HUES48 (cell line): ENCODE measurements at regions not wholly inside any gene's neighbourhood (a gene's known extent, or its start where the extent isn't known, plus 50 kb on each side); places are given as distances from the start of the nearest gene placed in this dataset.

Source experiments
- H3K27ac ChIP-seq: one replicate; pipeline ENCODE4 v1.7.0; 2013; ENCODE audit warnings: low read depth, low read length, inconsistent platforms
- H3K27me3 ChIP-seq: 2 replicates; pipeline ENCODE4 v1.6.1; 2013; ENCODE audit warnings: mild to moderate bottlenecking, low read length; ENCODE audit not compliant: control insufficient read depth, insufficient read depth
- H3K36me3 ChIP-seq: 2 replicates; pipeline ENCODE4 v1.6.1; 2013; ENCODE audit warnings: low read length; ENCODE audit not compliant: control insufficient read depth, insufficient read depth
- H3K4me1 ChIP-seq: 2 replicates; pipeline ENCODE4 v1.6.1; 2013; ENCODE audit warnings: mild to moderate bottlenecking, low read length; ENCODE audit not compliant: control insufficient read depth, insufficient read depth
- H3K4me3 ChIP-seq: 2 replicates; pipeline ENCODE4 v1.5.1; 2013; ENCODE audit warnings: mild to moderate bottlenecking, low read depth, low read length
- H3K9ac ChIP-seq: 2 replicates; pipeline ENCODE4 v1.6.1; 2013; ENCODE audit warnings: mild to moderate bottlenecking, low read depth, low read length, moderate library complexity
- H3K9me3 ChIP-seq: 2 replicates; pipeline ENCODE4 v1.6.1; 2013; ENCODE audit warnings: low read length; ENCODE audit not compliant: control insufficient read depth, insufficient read depth

- Histone ChIP-seq H3K27ac (no peak overlapping the region), H3K4me1 (no peaks in the 10 kb centered on the region), H3K9me3 (peaks cover 6% of the 10 kb centered on the region; the same call in 1 of the 2 replicates), H3K27me3 (no peaks in the 10 kb centered on the region), H3K9ac (no peak overlapping the region), H3K4me3 (no peak overlapping the region), H3K36me3 (no peaks in the 10 kb centered on the region)
Measured at GRCh38 chr9:6132650-6133049, 83.0 kb upstream of the IL33 start.

GRCh38 chr9:6128030-6128429, 87.6 kb upstream of the IL33 start:
- Histone ChIP-seq H3K36me3 (no peaks in the 10 kb centered on the region), H3K4me3 (no peak overlapping the region), H3K27me3 (no peaks in the 10 kb centered on the region), H3K4me1 (no peaks in the 10 kb centered on the region), H3K27ac (no peak overlapping the region), H3K9ac (no peak overlapping the region), H3K9me3 (no peaks in the 10 kb centered on the region)

GRCh38 chr9:6126377-6126776, 89.2 kb upstream of the IL33 start:
- no peaks in the 10 kb centered on the region for H3K36me3 ChIP-seq
- no peaks in the 10 kb centered on the region for H3K27me3 ChIP-seq
- H3K27ac ChIP-seq: no peak overlapping the region
- H3K4me3 ChIP-seq: no peak overlapping the region
- no peak overlapping the region for H3K9ac ChIP-seq
- H3K4me1 ChIP-seq: no peaks in the 10 kb centered on the region
- H3K9me3 ChIP-seq: no peaks in the 10 kb centered on the region

GRCh38 chr9:6123416-6123815, 92.2 kb upstream of the IL33 start:
- Histone ChIP-seq H3K27me3 (no peaks in the 10 kb centered on the region), H3K9me3 (no peaks in the 10 kb centered on the region), H3K9ac (no peak overlapping the region), H3K27ac (no peak overlapping the region), H3K36me3 (no peaks in the 10 kb centered on the region), H3K4me1 (no peaks in the 10 kb centered on the region), H3K4me3 (no peak overlapping the region)

- no peaks in the 10 kb centered on the region for H3K36me3 ChIP-seq
- H3K9ac ChIP-seq: no peak overlapping the region
- H3K27ac ChIP-seq: no peak overlapping the region
- H3K27me3 ChIP-seq: no peaks in the 10 kb centered on the region
- H3K4me1 ChIP-seq: no peaks in the 10 kb centered on the region
- no peaks in the 10 kb centered on the region for H3K9me3 ChIP-seq
- no peak overlapping the region for H3K4me3 ChIP-seq
Measured at GRCh38 chr9:6121707-6122106, 93.9 kb upstream of the IL33 start.

GRCh38 chr9:6114424-6114823, 99.0 kb upstream of the RANBP6 start:
- H3K9me3 ChIP-seq: 0 out of 2 replicates have a peak, but pooled peaks cover 5% of the 10 kb centered on the region
- no peaks in the 10 kb centered on the region for H3K27me3 ChIP-seq
- no peak overlapping the region for H3K9ac ChIP-seq
- no peak overlapping the region for H3K4me3 ChIP-seq
- no peak overlapping the region for H3K27ac ChIP-seq
- H3K4me1 ChIP-seq: no peaks in the 10 kb centered on the region
- H3K36me3 ChIP-seq: no peaks in the 10 kb centered on the region

- Histone ChIP-seq H3K9ac (no peak overlapping the region), H3K4me1 (no peaks in the 10 kb centered on the region), H3K36me3 (no peaks in the 10 kb centered on the region), H3K4me3 (no peak overlapping the region), H3K27ac (no peak overlapping the region), H3K9me3 (0 out of 2 replicates have a peak, but pooled peaks cover 5% of the 10 kb centered on the region), H3K27me3 (no peaks in the 10 kb centered on the region)
Measured at GRCh38 chr9:6113819-6114218, 98.4 kb upstream of the RANBP6 start.

- Histone ChIP-seq H3K9me3 (0 out of 2 replicates have a peak, but pooled peaks cover 5% of the 10 kb centered on the region), H3K36me3 (no peaks in the 10 kb centered on the region), H3K27ac (no peak overlapping the region), H3K9ac (no peak overlapping the region), H3K4me3 (no peak overlapping the region), H3K4me1 (no peaks in the 10 kb centered on the region), H3K27me3 (no peaks in the 10 kb centered on the region)
Measured at GRCh38 chr9:6113312-6113711, 97.9 kb upstream of the RANBP6 start.

GRCh38 chr9:6109986-6110385, 94.6 kb upstream of the RANBP6 start:
- Histone ChIP-seq H3K27me3 (no peaks in the 10 kb centered on the region), H3K36me3 (no peaks in the 10 kb centered on the region), H3K9me3 (0 out of 2 replicates have a peak, but pooled peaks cover 2% of the 10 kb centered on the region), H3K9ac (no peak overlapping the region), H3K4me3 (no peak overlapping the region), H3K27ac (no peak overlapping the region), H3K4me1 (peaks cover 6% of the 10 kb centered on the region)

- Histone ChIP-seq H3K9me3 (0 out of 2 replicates have a peak, but pooled peaks cover 2% of the 10 kb centered on the region), H3K4me3 (no peak overlapping the region), H3K27me3 (no peaks in the 10 kb centered on the region), H3K27ac (no peak overlapping the region), H3K9ac (no peak overlapping the region), H3K36me3 (no peaks in the 10 kb centered on the region), H3K4me1 (peaks cover 6% of the 10 kb centered on the region)
Measured at GRCh38 chr9:6109571-6109970, 94.1 kb upstream of the RANBP6 start.

GRCh38 chr9:6106711-6107339, 91.4 kb upstream of the RANBP6 start:
- H3K9me3 ChIP-seq: no peaks in the 10 kb centered on the region
- H3K27ac ChIP-seq: peak overlapping the region; percentile 76
- H3K4me3 ChIP-seq: no peak overlapping the region
- H3K4me1 ChIP-seq: peaks cover 6% of the 10 kb centered on the region
- no peaks in the 10 kb centered on the region for H3K36me3 ChIP-seq
- H3K9ac ChIP-seq: no peak overlapping the region
- H3K27me3 ChIP-seq: no peaks in the 10 kb centered on the region
